ENCODE measurements at regions not wholly inside any gene's neighbourhood (a gene's known extent, or its start where the extent isn't known, plus 50 kb on each side); places are given as distances from the start of the nearest gene placed in this dataset.

GRCh38 chr11:127219704-127220103 is 219.1 kb upstream of the KIRREL3 start:
- no peak for TF ChIP-seq CTCF (IDR thresholded peaks at IDR 0.05)
- no peak for TF ChIP-seq CEBPB (IDR thresholded peaks at IDR 0.05)
- no peak for TF ChIP-seq POLR2A (IDR thresholded peaks at IDR 0.05; ENCODE audit: low read length)
- TF ChIP-seq CBX2 (IDR thresholded peaks at IDR 0.05; ENCODE audit: borderline replicate concordance, low read depth), result no peak
- TF ChIP-seq RAD21 (conservative IDR thresholded peaks at IDR 0.05 in 1 of 2, IDR thresholded peaks at IDR 0.05 in 1 of 2), result no peak
- no peak for TF ChIP-seq EP300 (IDR thresholded peaks at IDR 0.05)
- TF ChIP-seq SMC3 (IDR thresholded peaks at IDR 0.05), result no peak
- TF ChIP-seq KDM1A (IDR thresholded peaks at IDR 0.05; ENCODE audit: low read depth), result no peak
- no peak for TF ChIP-seq REST (IDR thresholded peaks at IDR 0.05)
- no peak for TF ChIP-seq BHLHE40 (IDR thresholded peaks at IDR 0.05; ENCODE audit: low read depth, low read length)
